ENCODE measurements at regions not wholly inside any gene's neighbourhood (a gene's known extent, or its start where the extent isn't known, plus 50 kb on each side); places are given as distances from the start of the nearest gene placed in this dataset.

GRCh38 chr5:174217527-174217926 is 172.0 kb downstream of the NSG2 start:
- H3K4me3 ChIP-seq (ENCODE audit: low read depth, low read length) = no peak overlapping the region
- DNase-seq (ENCODE audit: low read depth) = no peak
- TF ChIP-seq CTCF (IDR thresholded peaks at IDR 0.05; ENCODE audit: insufficient read depth, low read depth, low read length, missing control alignments) = no peak

- no peak overlapping the region for H3K4me3 ChIP-seq (ENCODE audit: low read depth, low read length)
- TF ChIP-seq CTCF (IDR thresholded peaks at IDR 0.05; ENCODE audit: insufficient read depth, low read depth, low read length, missing control alignments) = no peak
- no peak for DNase-seq (ENCODE audit: low read depth)
These were observed 172.7 kb downstream of the NSG2 start for GRCh38 chr5:174218162-174218561.

DNA sequence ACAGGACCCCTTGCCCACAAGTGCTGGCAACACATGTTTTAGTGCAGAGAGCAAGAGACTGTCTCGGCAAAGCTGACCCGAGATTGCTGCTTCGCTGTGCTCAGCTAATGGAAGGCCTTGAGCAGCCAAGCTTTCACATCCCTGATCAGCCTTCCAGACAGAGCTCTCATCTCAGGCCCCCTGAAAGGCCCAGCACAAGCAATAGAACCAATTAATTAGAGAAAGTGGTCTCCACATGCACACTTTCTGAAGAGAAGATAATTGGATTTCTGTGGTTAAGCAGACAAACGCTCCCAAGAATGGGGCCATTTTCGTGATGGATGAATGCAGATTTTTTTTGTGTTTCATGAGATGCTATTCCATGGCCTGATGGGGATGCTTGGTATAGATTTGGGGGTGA is 174.9 kb downstream of the NSG2 start:
- no peak for TF ChIP-seq CTCF (IDR thresholded peaks at IDR 0.05; ENCODE audit: insufficient read depth, low read depth, low read length, missing control alignments)
- DNase-seq (ENCODE audit: low read depth) = no peak
- H3K4me3 ChIP-seq (ENCODE audit: low read depth, low read length) = no peak overlapping the region

- H3K4me3 ChIP-seq (ENCODE audit: low read depth, low read length) = no peak overlapping the region
- TF ChIP-seq CTCF (IDR thresholded peaks at IDR 0.05; ENCODE audit: insufficient read depth, low read depth, low read length, missing control alignments) = no peak
- DNase-seq (ENCODE audit: low read depth) = no peak
These were observed 175.9 kb downstream of the NSG2 start for GRCh38 chr5:174221436-174221835.

- no peak overlapping the region for H3K4me3 ChIP-seq (ENCODE audit: low read depth, low read length)
- no peak for DNase-seq (ENCODE audit: low read depth)
- TF ChIP-seq CTCF (IDR thresholded peaks at IDR 0.05; ENCODE audit: insufficient read depth, low read depth, low read length, missing control alignments) = no peak
These were observed 176.4 kb downstream of the NSG2 start for GRCh38 chr5:174221946-174222345.

DNA sequence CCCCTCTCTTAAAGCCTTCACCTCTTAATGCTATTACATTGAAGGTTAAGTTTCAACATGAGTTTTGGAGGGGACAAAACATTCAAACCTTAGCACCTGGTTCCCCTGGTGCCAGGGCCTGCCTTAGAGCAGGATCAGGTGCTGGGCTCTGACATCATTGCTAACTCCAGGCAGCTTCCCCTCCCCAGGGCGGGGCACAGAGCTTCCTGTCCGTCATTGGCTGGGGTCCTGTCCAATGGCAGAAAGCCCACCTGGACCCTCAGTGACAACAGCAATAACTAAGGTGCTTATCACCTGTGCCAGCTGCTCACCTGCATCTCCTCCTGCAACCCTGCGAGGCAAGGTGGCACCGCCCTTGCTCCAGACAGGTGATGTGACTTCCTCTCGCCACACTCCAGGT is 177.4 kb downstream of the NSG2 start:
- TF ChIP-seq CTCF (IDR thresholded peaks at IDR 0.05; ENCODE audit: insufficient read depth, low read depth, low read length, missing control alignments) = no peak
- no peak for DNase-seq (ENCODE audit: low read depth)
- H3K4me3 ChIP-seq (ENCODE audit: low read depth, low read length) = no peak overlapping the region

GRCh38 chr5:174223355-174223754 is 177.8 kb downstream of the NSG2 start:
- no peak for DNase-seq (ENCODE audit: low read depth)
- no peak overlapping the region for H3K4me3 ChIP-seq (ENCODE audit: low read depth, low read length)
- TF ChIP-seq CTCF (IDR thresholded peaks at IDR 0.05; ENCODE audit: insufficient read depth, low read depth, low read length, missing control alignments) = no peak
